Left renal pelvis (tissue), 4 donors: ENCODE measurements at regions not wholly inside any gene's neighbourhood (a gene's known extent, or its start where the extent isn't known, plus 50 kb on each side); places are given as distances from the start of the nearest gene placed in this dataset.

Experiments used
- DNase-seq, 4 donors: peaks; one replicate each; pipeline ENCODE4 v3.0.0-alpha.2; 2013; ENCODE audit warnings: low read depth in 4 of 4, low spot score in 3 of 4

- no peak for DNase-seq
These were observed 66.2 kb upstream of the ADCY2 start for GRCh38 chr5:7329712-7330111.

GRCh38 chr5:7330256-7330655 is 65.7 kb upstream of the ADCY2 start:
- DNase-seq: no peak

- DNase-seq: no peak
These were observed 64.8 kb upstream of the ADCY2 start for GRCh38 chr5:7331131-7331530.
